Panc1 (cell line): ENCODE measurements at regions not wholly inside any gene's neighbourhood (a gene's known extent, or its start where the extent isn't known, plus 50 kb on each side); places are given as distances from the start of the nearest gene placed in this dataset.

Experiments
- ATAC-seq: fragments of 200-7000 bp; cut with Tn5 transposase; 2 replicates; pipeline ENCODE4 v1.9.1; 2020; ENCODE audit warnings: mild to moderate bottlenecking, moderate library complexity
- BruUV-seq: library from RNA; stranded (reverse); fragments of 400-500 nt; replicated peaks from 2 replicates; lab custom pipeline; 2021; lab: Mats Ljungman, UMichigan
- CTCF ChIA-PET: fragments of 300-600 bp; sonication (Branson Sonifier 250); formaldehyde crosslinking; loops from one replicate; lab custom pipeline; 2022; ENCODE audit warnings: antibody characterized with exemption; lab: Charles Lee
- POLR2A ChIA-PET: fragments of 300-600 bp; sonication (Branson Sonifier 250); formaldehyde crosslinking; loops from one replicate; lab custom pipeline; 2022; ENCODE audit warnings: antibody characterized with exemption; lab: Charles Lee
- DNase-seq: peaks from one replicate; pipeline ENCODE4 v3.0.0-alpha.2; 2010; ENCODE audit warnings: low read depth, low spot score
- H3K27ac ChIP-seq: 2 replicates; pipeline ENCODE4 v1.5.1; 2011; ENCODE audit warnings: mild to moderate bottlenecking, low read length, inconsistent platforms
- H3K27me3 ChIP-seq: fragments of 200-500 bp; sonication (Bioruptor generic); 2 replicates; pipeline ENCODE4 v1.6.0; 2014; ENCODE audit warnings: low read length, inconsistent platforms; ENCODE audit not compliant: control insufficient read depth, insufficient read depth
- H3K36me3 ChIP-seq: fragments of 200-500 bp; sonication (Bioruptor generic); 2 replicates; pipeline ENCODE4 v1.5.1; 2014; ENCODE audit warnings: inconsistent platforms, mild to moderate bottlenecking, low read length, moderate library complexity; ENCODE audit not compliant: control insufficient read depth, insufficient read depth
- H3K4me1 ChIP-seq: 2 replicates; pipeline ENCODE4 v1.5.1; 2011; ENCODE audit warnings: inconsistent platforms, mild to moderate bottlenecking, low read length, moderate library complexity; ENCODE audit not compliant: control insufficient read depth, insufficient read depth
- H3K4me3 ChIP-seq, 2 experiments: 2 replicates each; pipeline ENCODE4 v1.5.1; 2011 to 2012; ENCODE audit warnings: low read depth in 2 of 2, low read length in 2 of 2, mild to moderate bottlenecking in 2 of 2, inconsistent platforms in 1 of 2, moderate library complexity in 1 of 2
- H3K9me3 ChIP-seq: fragments of 200-500 bp; sonication (Bioruptor generic); 2 replicates; pipeline ENCODE4 v1.5.1; 2014; ENCODE audit warnings: low read depth, mild to moderate bottlenecking, inconsistent platforms, low read length, moderate library complexity; ENCODE audit not compliant: control insufficient read depth, insufficient read depth
- POLR2AphosphoS5 ChIP-seq: IDR thresholded peaks from 2 replicates; pipeline ENCODE4 v1.6.1; 2012; ENCODE audit warnings: mild to moderate bottlenecking, low read depth, low read length, moderate library complexity
- SIN3A ChIP-seq: IDR thresholded peaks from 2 replicates; pipeline ENCODE4 v1.6.1; 2012; ENCODE audit warnings: low read depth, mild to moderate bottlenecking, low read length, moderate library complexity, borderline replicate concordance; ENCODE audit not compliant: insufficient read depth
- TCF7L2 ChIP-seq: IDR thresholded peaks from 2 replicates; pipeline ENCODE4 v1.6.1; 2011; ENCODE audit warnings: mild to moderate bottlenecking, low read depth, low read length, inconsistent platforms
- in situ Hi-C: cut with HindIII; loops from 2 replicates; pipeline ENCODE4 v1.10.0; 2016; ENCODE audit warnings: low sequenced_read_pairs, low pct_unique_long_range_greater_than_20kb
- intact Hi-C: fragments of 100-400 bp; cut with micrococcal nuclease; formaldehyde crosslinking; loops from one replicate; pipeline ENCODE4 v1.10.0; 2022; ENCODE audit not compliant: unreplicated experiment
- TF ChIP-seq, protein P1 (sequence below): fragments of 450-650 bp; IDR thresholded peaks from 2 replicates; pipeline ENCODE4 v1.5.1; 2017; ENCODE audit warnings: mild to moderate bottlenecking
- TF ChIP-seq, protein P2 (sequence below), 2 experiments: IDR thresholded peaks; 2 replicates each; pipeline ENCODE4 v1.6.1; 2011 to 2012; ENCODE audit warnings: low read depth in 2 of 2, control low read depth in 1 of 2, low read length in 1 of 2, mild to moderate bottlenecking in 1 of 2, moderate library complexity in 1 of 2; ENCODE audit not compliant: insufficient read depth in 1 of 2

DNA sequence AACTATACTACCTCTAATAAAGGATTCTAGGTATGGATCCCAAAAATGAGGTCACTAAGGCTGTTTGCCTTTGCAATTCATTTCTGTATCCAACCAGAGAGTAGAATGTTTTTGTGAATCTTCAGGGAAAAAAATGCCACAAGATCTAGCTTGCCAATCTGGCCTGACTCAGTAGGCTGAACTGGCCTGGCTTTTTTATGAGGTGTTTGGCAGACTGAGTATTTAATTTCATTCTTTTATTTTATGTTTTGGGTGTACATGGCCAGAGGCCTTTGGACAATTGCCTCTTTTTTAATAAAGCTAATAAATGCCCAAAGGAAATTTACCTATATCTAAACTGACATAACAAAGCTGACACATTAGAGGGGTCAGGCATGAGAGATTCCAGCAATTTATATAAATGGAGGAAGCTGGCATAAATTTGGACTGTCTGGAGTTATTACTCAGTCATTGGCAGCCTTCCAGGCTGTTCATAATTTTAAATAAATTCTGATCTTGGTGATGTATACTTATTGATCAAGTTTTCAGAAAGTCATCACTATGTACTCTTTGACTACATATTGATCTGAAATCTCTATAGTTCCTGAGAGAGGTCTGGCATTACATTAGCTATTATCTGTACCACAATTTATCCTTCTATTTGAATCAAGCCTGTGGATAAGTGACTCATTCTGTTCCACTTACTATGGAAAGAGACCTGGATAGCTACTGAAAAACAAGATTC lies 376.4 kb upstream of the NOCT start:
- no peaks in the 10 kb centered on the region for H3K27me3 ChIP-seq
- no peak overlapping the region for H3K27ac ChIP-seq
- DNase-seq (no peak), ATAC-seq (no peak)
- in situ Hi-C loops, result no loop called here
- intact Hi-C loops, result no loop called here
- H3K36me3 ChIP-seq, result no peaks in the 10 kb centered on the region
- ChIA-PET CTCF (no interaction called here), POLR2A (no interaction called here)
- no peak overlapping the region for H3K4me3 ChIP-seq
- TF ChIP-seq, protein P1, sequence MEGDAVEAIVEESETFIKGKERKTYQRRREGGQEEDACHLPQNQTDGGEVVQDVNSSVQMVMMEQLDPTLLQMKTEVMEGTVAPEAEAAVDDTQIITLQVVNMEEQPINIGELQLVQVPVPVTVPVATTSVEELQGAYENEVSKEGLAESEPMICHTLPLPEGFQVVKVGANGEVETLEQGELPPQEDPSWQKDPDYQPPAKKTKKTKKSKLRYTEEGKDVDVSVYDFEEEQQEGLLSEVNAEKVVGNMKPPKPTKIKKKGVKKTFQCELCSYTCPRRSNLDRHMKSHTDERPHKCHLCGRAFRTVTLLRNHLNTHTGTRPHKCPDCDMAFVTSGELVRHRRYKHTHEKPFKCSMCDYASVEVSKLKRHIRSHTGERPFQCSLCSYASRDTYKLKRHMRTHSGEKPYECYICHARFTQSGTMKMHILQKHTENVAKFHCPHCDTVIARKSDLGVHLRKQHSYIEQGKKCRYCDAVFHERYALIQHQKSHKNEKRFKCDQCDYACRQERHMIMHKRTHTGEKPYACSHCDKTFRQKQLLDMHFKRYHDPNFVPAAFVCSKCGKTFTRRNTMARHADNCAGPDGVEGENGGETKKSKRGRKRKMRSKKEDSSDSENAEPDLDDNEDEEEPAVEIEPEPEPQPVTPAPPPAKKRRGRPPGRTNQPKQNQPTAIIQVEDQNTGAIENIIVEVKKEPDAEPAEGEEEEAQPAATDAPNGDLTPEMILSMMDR, result no peak
- no peak for TF ChIP-seq POLR2AphosphoS5
- TF ChIP-seq SIN3A, result no peak
- TF ChIP-seq TCF7L2, result no peak
- BruUV-seq, result no TSS peak
- no peaks in the 10 kb centered on the region for H3K9me3 ChIP-seq
- no peaks in the 10 kb centered on the region for H3K4me1 ChIP-seq

DNA sequence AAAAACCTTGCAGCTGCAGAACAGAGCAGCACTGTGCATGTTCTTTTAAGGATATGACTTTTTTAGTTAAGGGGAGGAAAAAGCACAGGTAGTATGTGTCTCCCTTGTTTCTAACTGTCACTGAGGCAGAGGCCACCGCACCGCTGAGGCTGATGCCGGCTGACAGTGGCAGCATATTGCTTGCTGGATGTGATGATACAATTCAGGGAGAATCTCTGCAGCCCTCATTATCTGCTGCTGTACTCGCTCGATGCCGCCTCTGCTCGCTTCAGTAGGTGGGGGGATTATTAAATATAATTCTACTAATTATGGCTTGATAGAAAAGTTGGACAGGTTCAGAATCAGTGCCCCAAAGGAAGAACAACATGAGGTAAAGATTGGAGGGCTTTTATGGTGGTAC lies 378.8 kb upstream of the NOCT start:
- TF ChIP-seq SIN3A, result no peak
- TF ChIP-seq TCF7L2, result no peak
- TF ChIP-seq, protein P1, result no peak
- TF ChIP-seq, protein P2, sequence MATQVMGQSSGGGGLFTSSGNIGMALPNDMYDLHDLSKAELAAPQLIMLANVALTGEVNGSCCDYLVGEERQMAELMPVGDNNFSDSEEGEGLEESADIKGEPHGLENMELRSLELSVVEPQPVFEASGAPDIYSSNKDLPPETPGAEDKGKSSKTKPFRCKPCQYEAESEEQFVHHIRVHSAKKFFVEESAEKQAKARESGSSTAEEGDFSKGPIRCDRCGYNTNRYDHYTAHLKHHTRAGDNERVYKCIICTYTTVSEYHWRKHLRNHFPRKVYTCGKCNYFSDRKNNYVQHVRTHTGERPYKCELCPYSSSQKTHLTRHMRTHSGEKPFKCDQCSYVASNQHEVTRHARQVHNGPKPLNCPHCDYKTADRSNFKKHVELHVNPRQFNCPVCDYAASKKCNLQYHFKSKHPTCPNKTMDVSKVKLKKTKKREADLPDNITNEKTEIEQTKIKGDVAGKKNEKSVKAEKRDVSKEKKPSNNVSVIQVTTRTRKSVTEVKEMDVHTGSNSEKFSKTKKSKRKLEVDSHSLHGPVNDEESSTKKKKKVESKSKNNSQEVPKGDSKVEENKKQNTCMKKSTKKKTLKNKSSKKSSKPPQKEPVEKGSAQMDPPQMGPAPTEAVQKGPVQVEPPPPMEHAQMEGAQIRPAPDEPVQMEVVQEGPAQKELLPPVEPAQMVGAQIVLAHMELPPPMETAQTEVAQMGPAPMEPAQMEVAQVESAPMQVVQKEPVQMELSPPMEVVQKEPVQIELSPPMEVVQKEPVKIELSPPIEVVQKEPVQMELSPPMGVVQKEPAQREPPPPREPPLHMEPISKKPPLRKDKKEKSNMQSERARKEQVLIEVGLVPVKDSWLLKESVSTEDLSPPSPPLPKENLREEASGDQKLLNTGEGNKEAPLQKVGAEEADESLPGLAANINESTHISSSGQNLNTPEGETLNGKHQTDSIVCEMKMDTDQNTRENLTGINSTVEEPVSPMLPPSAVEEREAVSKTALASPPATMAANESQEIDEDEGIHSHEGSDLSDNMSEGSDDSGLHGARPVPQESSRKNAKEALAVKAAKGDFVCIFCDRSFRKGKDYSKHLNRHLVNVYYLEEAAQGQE (IDR thresholded peaks at IDR 0.05; ENCODE audit: insufficient read depth in 1 of 2, low read depth in 2 of 2, low read length in 1 of 2), result no peak
- no TSS peak for BruUV-seq
- no peak overlapping the region for H3K27ac ChIP-seq
- no peak overlapping the region for H3K4me3 ChIP-seq
- DNase-seq (no peak), ATAC-seq (no peak)
- H3K4me1 ChIP-seq, result no peaks in the 10 kb centered on the region
- H3K9me3 ChIP-seq, result no peaks in the 10 kb centered on the region
- ChIA-PET CTCF (no interaction called here), POLR2A (no interaction called here)
- intact Hi-C loops (no loop called here), in situ Hi-C loops (no loop called here)
- no peaks in the 10 kb centered on the region for H3K36me3 ChIP-seq
- H3K27me3 ChIP-seq, result no peaks in the 10 kb centered on the region
